HepG2 (cell line): ENCODE measurements at regions not wholly inside any gene's neighbourhood (a gene's known extent, or its start where the extent isn't known, plus 50 kb on each side); places are given as distances from the start of the nearest gene placed in this dataset.

Source experiments
- CHD2 ChIP-seq: IDR thresholded peaks from 2 replicates; pipeline ENCODE4 v1.6.1; 2011; ENCODE audit warnings: low read depth, low read length, improper control_type of control experiment
- FOXK2 ChIP-seq: fragments of 450-650 bp; IDR thresholded peaks from 2 replicates; pipeline ENCODE4 v1.6.1; 2016
- JDP2 ChIP-seq: sonication (generic); formaldehyde crosslinking; IDR thresholded peaks from 2 replicates; pipeline ENCODE4 v1.8.1; 2022; ENCODE audit warnings: missing genetic modification reagents, borderline replicate concordance
- KAT2B ChIP-seq: fragments of 150-350 bp; IDR thresholded peaks from 2 replicates; pipeline ENCODE4 v1.6.1; 2014; ENCODE audit warnings: low read depth, low read length, borderline replicate concordance
- KLF12 ChIP-seq: sonication (generic); formaldehyde crosslinking; IDR thresholded peaks from 2 replicates; pipeline ENCODE4 v1.4.0; 2020; ENCODE audit warnings: missing genetic modification reagents, borderline replicate concordance
- MEF2D ChIP-seq: sonication (generic); formaldehyde crosslinking; IDR thresholded peaks from 2 replicates; pipeline ENCODE4 v1.5.1; 2020; ENCODE audit warnings: mild to moderate bottlenecking, missing genetic modification reagents
- NCOA1 ChIP-seq: sonication (generic); formaldehyde crosslinking; IDR thresholded peaks from 2 replicates; pipeline ENCODE4 v1.9.0; 2021; ENCODE audit warnings: missing genetic modification reagents
- RAD51 ChIP-seq: fragments of 450-650 bp; IDR thresholded peaks from 2 replicates; pipeline ENCODE4 v1.6.1; 2016; ENCODE audit warnings: borderline replicate concordance
- SYNCRIP ChIP-seq: fragments of 200-400 bp; formaldehyde crosslinking; IDR thresholded peaks from 2 replicates; pipeline ENCODE4 v1.6.1; 2018; ENCODE audit warnings: mild to moderate bottlenecking, low read depth, low read length; ENCODE audit not compliant: insufficient read depth
- ZFYVE20 ChIP-seq: sonication (generic); formaldehyde crosslinking; IDR thresholded peaks from 2 replicates; pipeline ENCODE4 v1.8.0; 2023; ENCODE audit warnings: low read depth, mild to moderate bottlenecking, moderate library complexity, missing genetic modification reagents, borderline replicate concordance
- ZIK1 ChIP-seq: sonication (generic); formaldehyde crosslinking; IDR thresholded peaks from 2 replicates; pipeline ENCODE4 v1.5.0; 2020; ENCODE audit warnings: mild to moderate bottlenecking, low read depth, missing genetic modification reagents, borderline replicate concordance
- ZNF235 ChIP-seq: sonication (generic); formaldehyde crosslinking; IDR thresholded peaks from 2 replicates; pipeline ENCODE4 v1.8.1; 2023; ENCODE audit warnings: mild to moderate bottlenecking, missing genetic modification reagents, borderline replicate concordance
- ZNF264 ChIP-seq: sonication (generic); formaldehyde crosslinking; IDR thresholded peaks from 2 replicates; pipeline ENCODE4 v1.4.0; 2020; ENCODE audit warnings: missing genetic modification reagents
- ZNF674 ChIP-seq: sonication (generic); formaldehyde crosslinking; IDR thresholded peaks from 2 replicates; pipeline ENCODE4 v1.5.0; 2020; ENCODE audit warnings: low read depth, mild to moderate bottlenecking, missing genetic modification reagents
- ZNF773 ChIP-seq: sonication (generic); formaldehyde crosslinking; IDR thresholded peaks from 2 replicates; pipeline ENCODE4 v1.4.0; 2020; ENCODE audit warnings: missing genetic modification reagents, borderline replicate concordance
- ZNF839 ChIP-seq: sonication (generic); formaldehyde crosslinking; IDR thresholded peaks from 2 replicates; pipeline ENCODE4 v1.4.0; 2020; ENCODE audit warnings: missing genetic modification reagents, mild to moderate bottlenecking, borderline replicate concordance
- TF ChIP-seq, protein P1 (sequence below): sonication (generic); formaldehyde crosslinking; IDR thresholded peaks from 2 replicates; pipeline ENCODE4 v1.5.0; 2020; ENCODE audit warnings: missing genetic modification reagents
- TF ChIP-seq, protein P2 (sequence below): sonication (generic); formaldehyde crosslinking; IDR thresholded peaks from 2 replicates; pipeline ENCODE4 v1.5.0; 2020; ENCODE audit warnings: missing genetic modification reagents, mild to moderate bottlenecking, borderline replicate concordance
- TF ChIP-seq, protein P3 (sequence below): sonication (generic); formaldehyde crosslinking; IDR thresholded peaks from 2 replicates; pipeline ENCODE4 v1.5.0; 2020; ENCODE audit warnings: missing genetic modification reagents, mild to moderate bottlenecking, borderline replicate concordance
- TF ChIP-seq, protein P4 (sequence below): sonication (generic); formaldehyde crosslinking; IDR thresholded peaks from 2 replicates; pipeline ENCODE4 v1.5.1; 2020; ENCODE audit warnings: missing genetic modification reagents, mild to moderate bottlenecking, borderline replicate concordance
- TF ChIP-seq, protein P5 (sequence below): sonication (generic); formaldehyde crosslinking; IDR thresholded peaks from 2 replicates; pipeline ENCODE4 v1.5.0; 2020; ENCODE audit warnings: missing genetic modification reagents

DNA sequence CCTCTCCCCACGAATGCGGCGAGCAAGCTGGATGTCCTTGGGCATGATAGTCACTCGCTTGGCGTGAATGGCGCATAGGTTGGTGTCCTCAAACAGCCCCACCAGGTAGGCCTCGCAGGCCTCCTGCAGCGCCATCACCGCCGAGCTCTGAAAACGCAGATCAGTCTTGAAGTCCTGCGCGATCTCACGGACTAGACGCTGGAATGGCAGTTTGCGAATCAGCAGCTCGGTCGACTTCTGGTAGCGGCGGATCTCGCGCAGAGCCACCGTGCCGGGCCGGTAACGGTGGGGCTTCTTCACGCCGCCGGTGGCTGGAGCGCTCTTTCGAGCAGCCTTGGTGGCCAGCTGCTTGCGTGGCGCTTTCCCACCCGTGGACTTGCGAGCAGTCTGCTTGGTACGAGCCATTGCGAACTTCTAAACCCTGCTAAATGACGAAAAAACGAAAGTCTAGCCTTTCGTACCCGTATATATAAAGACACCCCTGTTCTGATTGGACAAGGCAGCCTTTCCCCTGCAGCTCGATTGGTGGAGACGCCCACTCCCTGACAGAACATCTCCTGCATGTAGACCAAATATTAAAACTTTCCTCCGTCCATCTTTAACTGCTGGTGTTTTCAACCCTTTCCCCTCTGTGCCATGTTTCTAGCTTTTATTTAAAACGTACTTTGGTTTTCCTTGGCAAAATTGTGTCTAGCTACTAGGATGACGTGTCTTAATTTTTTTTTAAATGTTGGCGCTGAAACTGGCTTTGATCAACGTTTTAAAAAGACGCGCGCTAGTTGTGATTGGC, 109.8 kb downstream of the HFE start (continued):
- TF ChIP-seq, protein P1, sequence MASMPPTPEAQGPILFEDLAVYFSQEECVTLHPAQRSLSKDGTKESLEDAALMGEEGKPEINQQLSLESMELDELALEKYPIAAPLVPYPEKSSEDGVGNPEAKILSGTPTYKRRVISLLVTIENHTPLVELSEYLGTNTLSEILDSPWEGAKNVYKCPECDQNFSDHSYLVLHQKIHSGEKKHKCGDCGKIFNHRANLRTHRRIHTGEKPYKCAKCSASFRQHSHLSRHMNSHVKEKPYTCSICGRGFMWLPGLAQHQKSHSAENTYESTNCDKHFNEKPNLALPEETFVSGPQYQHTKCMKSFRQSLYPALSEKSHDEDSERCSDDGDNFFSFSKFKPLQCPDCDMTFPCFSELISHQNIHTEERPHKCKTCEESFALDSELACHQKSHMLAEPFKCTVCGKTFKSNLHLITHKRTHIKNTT: no peak
- TF ChIP-seq ZFYVE20 (CRISPR knock-in tag): peak; percentile 92; the same call in 1 of the 2 replicates
- no peak for TF ChIP-seq KLF12 (CRISPR knock-in tag)
- peak; percentile 84 for TF ChIP-seq MEF2D (CRISPR knock-in tag)
- no peak for TF ChIP-seq ZNF839 (CRISPR knock-in tag)
- peak; percentile 94 for TF ChIP-seq ZNF674
- TF ChIP-seq KAT2B: no peak
- TF ChIP-seq ZNF235: peak; percentile 54; the same call in 1 of the 2 replicates
- peak; percentile 77 for TF ChIP-seq ZNF264
- TF ChIP-seq, protein P2, sequence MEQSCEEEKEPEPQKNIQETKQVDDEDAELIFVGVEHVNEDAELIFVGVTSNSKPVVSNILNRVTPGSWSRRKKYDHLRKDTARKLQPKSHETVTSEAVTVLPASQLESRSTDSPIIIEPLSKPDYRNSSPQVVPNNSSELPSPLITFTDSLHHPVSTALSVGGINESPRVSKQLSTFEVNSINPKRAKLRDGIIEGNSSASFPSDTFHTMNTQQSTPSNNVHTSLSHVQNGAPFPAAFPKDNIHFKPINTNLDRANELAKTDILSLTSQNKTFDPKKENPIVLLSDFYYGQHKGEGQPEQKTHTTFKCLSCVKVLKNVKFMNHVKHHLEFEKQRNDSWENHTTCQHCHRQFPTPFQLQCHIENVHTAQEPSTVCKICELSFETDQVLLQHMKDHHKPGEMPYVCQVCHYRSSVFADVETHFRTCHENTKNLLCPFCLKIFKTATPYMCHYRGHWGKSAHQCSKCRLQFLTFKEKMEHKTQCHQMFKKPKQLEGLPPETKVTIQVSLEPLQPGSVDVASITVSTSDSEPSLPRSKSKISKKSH (CRISPR knock-in tag): peak; percentile 94
- TF ChIP-seq, protein P3, sequence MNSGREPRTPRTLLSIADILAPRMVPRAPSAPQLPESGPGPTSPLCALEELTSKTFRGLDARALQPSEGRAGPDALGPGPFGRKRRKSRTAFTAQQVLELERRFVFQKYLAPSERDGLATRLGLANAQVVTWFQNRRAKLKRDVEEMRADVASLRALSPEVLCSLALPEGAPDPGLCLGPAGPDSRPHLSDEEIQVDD (CRISPR knock-in tag): no peak; the same call in 1 of the 2 replicates
- TF ChIP-seq ZIK1 (CRISPR knock-in tag): peak; percentile 88
- TF ChIP-seq JDP2: no peak; the same call in 1 of the 2 replicates
- peak; percentile 74 for TF ChIP-seq CHD2
- no peak for TF ChIP-seq RAD51
- TF ChIP-seq SYNCRIP: no peak
- TF ChIP-seq ZNF773 (CRISPR knock-in tag): peak; percentile 85; the same call in 1 of the 2 replicates
- TF ChIP-seq NCOA1: no peak
- TF ChIP-seq, protein P4, sequence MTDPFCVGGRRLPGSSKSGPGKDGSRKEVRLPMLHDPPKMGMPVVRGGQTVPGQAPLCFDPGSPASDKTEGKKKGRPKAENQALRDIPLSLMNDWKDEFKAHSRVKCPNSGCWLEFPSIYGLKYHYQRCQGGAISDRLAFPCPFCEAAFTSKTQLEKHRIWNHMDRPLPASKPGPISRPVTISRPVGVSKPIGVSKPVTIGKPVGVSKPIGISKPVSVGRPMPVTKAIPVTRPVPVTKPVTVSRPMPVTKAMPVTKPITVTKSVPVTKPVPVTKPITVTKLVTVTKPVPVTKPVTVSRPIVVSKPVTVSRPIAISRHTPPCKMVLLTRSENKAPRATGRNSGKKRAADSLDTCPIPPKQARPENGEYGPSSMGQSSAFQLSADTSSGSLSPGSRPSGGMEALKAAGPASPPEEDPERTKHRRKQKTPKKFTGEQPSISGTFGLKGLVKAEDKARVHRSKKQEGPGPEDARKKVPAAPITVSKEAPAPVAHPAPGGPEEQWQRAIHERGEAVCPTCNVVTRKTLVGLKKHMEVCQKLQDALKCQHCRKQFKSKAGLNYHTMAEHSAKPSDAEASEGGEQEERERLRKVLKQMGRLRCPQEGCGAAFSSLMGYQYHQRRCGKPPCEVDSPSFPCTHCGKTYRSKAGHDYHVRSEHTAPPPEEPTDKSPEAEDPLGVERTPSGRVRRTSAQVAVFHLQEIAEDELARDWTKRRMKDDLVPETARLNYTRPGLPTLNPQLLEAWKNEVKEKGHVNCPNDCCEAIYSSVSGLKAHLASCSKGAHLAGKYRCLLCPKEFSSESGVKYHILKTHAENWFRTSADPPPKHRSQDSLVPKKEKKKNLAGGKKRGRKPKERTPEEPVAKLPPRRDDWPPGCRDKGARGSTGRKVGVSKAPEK (CRISPR knock-in tag): peak; percentile 76; the same call in 1 of the 2 replicates
- TF ChIP-seq, protein P5, sequence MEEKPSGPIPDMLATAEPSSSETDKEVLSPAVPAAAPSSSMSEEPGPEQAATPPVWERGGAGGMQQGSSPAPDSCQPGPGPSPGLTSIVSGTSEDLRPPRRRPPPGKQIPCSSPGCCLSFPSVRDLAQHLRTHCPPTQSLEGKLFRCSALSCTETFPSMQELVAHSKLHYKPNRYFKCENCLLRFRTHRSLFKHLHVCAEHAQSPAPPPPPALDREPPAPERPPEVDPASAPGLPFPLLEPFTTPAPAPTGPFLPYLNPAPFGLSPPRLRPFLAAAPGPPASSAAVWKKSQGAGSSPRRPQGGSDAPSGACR: peak; percentile 94
- TF ChIP-seq FOXK2: no peak
